GM21825 (cell line): ENCODE measurements at regions not wholly inside any gene's neighbourhood (a gene's known extent, or its start where the extent isn't known, plus 50 kb on each side); places are given as distances from the start of the nearest gene placed in this dataset.

ENCODE experiments used
- ATAC-seq: cut with Tn5 transposase; IDR thresholded peaks from one replicate; pipeline ENCODE4 v1.9.1; 2021; ENCODE audit warnings: mild to moderate bottlenecking, moderate library complexity; ENCODE audit not compliant: unreplicated experiment

DNA sequence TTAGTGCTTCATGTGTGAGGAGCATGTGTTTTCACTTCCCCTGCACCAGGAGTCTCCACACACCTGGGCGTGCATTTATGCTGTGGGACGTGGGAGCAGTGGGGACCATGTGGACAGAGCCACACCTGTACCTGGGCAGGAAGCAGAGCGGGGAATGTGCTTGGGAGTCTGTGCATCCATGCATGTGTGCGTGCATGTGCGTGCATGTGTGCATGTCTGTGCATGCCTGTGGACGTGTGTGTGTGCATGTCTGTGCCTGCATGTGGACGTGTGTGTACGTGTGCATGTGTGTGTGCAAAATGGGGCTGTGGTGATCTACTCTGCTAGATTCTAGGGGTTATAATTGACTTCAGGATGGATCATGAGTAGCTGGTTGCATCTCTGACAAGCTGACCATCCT, 224.0 kb upstream of the GMDS start:
- no peak for ATAC-seq

- ATAC-seq = no peak
Observed at GRCh38 chr6:2468601-2468955, 223.2 kb upstream of the GMDS start.

GRCh38 chr6:2467929-2468600, 222.7 kb upstream of the GMDS start:
- no peak for ATAC-seq

DNA sequence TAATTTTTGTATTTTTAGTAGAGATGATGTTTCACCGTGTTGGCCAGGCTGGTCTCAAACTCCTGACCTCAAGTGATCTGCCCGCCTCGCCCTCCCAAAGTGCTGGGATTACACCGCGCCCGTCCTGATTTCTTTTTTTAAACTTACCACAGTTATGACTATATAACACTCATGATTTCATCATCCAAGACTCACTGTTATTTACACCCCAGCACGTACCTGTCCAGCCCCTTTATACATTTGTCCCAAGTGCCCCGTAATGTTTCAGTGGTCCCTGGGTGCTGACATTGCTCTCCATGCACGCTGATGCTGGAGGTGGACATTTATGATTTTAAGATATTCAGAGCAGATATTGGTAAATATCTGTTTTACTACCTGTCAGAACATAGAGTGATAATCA, 219.9 kb upstream of the GMDS start:
- no peak for ATAC-seq

DNA sequence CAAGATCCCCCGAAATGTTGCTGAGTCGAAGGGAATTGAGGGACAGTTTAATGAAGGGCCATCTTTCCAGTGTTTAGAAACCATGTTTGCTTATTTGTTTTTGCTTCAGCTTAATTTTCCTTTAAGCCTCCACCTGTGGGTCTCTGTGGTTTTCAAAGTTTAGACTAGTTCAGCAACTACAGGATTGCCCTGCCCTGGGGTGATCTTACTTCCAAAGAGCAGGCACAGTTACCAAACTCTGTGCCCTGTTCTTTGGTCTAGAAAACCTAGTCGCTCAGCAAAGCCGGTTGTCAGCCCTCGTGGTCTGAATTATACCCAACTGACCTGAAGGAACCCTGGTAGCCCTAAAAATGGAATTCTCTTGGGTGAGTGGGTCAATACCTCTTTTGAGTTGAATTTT, 219.2 kb upstream of the GMDS start:
- no peak for ATAC-seq

DNA sequence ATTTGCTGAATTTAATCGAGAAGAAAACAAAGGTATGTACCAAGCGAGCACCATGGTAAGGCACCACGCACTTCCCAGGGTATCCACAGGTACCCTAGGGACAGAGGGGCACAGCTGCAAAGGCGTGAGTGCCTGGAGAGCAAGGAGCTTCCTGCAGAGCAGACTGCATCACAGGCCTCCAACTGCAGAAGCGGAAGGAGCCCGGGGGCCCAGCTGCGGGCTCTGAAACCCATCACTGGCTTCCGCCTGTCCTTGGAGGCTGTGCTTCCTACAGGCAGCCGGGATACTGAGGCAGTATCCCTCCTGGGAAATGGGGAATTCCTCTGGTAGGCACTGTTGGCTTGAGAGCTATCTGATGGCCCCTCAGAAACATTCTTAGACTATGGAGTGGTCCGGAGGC, 217.4 kb upstream of the GMDS start:
- ATAC-seq = no peak

GRCh38 chr6:2460216-2460745, 214.9 kb upstream of the GMDS start:
- ATAC-seq = no peak

DNA sequence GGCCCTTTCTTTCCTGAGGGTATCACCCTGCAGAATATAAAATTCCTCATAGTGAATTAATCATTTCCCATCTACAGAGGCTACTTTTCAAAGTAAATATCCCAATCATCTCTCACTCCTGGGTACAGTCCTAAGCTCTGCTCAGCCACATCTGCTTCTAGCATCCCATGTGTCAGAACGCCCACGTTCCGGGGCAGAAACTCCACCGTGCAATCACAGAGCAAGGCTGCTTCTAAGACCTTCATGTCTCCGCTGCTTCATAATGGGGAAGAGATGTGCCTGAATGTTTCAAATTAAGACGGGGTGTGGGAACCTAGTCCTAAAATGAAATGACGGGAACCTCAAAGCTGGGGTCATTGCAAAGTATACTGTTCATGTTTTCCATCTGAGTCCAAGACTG, 208.8 kb upstream of the GMDS start:
- ATAC-seq = no peak

DNA sequence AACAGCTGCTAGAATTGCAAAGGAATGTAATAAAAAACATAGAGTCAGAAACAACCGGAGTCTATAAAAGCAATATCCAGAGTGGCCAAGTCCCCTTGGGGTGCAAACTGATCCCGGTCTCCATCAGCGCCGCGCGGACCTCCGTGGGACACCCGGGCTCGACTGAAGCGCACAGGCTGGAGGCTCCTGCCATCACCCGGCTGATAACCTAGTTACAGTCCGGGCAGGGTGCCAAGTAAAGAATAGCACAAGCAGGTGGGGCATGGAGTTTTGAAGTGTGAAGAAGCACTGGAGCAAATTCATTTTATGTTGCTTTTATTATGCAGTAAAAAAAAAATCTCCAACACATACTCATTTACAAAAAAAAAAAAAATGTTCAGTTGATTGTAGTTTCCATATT, 205.1 kb upstream of the GMDS start:
- ATAC-seq = no peak

DNA sequence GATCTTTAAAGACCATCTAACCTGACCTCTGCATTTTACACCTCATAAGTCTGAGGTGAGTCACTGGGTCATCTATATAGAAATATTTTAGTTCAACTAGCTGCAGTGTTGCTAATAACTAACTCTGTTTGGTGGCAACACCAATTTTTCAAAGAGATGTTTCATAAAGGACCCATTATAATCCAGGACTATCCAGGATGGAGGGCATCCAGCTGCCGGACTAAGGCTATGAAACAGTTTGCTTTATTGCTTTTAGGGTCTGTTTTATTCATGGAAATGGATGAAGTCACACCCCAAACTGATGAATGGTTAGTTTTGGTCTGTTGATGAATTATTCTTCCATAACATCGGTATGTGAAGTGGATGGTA, 204.2 kb upstream of the GMDS start:
- no peak for ATAC-seq

- no peak for ATAC-seq
Observed at GRCh38 chr6:2448826-2449571, 203.6 kb upstream of the GMDS start.

- ATAC-seq = no peak
Observed at GRCh38 chr6:2447931-2448330, 202.5 kb upstream of the GMDS start.

- no peak for ATAC-seq
Observed at GRCh38 chr6:2447318-2447920, 202.0 kb upstream of the GMDS start.

DNA sequence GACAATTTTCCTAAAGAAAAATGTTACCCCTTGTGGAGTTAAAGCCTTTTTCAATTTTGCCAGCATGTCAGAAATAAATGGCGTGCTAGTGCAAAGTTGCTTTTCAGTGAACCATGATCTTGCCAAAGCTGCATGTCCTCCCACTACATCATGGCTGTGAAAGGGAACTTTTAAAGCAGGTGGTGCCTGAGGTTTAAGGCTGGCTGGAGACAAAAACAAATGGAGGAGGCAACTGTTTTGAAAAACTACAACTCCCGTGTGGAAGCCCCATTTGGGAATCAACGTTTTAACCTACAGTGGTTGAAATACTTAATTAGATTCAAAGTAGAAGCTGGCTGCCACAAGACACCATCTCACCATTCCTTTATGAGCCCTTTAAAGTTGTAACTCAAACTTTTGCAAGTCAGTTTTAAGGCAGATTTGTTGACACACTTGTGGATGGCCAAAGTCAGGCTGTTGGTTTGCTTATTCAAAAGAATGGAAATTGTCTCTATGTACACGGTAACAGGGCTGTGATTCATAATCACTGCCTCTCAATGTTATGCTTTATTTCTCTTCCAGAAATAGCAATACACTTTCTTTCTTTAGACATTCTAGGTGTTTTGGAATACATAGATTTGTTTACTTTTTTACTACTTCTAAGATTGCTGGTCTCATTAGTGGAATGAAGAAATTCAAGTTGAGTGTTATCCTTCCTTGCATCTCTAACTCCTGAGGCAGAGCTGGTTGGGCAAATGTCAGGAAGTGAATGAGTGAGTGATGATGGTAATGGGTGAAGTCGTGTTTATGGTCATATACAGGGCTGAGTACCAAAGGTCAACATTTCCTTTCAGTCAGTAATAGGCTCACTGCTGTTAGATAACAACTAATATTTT, 196.4 kb upstream of the GMDS start:
- ATAC-seq = no peak

DNA sequence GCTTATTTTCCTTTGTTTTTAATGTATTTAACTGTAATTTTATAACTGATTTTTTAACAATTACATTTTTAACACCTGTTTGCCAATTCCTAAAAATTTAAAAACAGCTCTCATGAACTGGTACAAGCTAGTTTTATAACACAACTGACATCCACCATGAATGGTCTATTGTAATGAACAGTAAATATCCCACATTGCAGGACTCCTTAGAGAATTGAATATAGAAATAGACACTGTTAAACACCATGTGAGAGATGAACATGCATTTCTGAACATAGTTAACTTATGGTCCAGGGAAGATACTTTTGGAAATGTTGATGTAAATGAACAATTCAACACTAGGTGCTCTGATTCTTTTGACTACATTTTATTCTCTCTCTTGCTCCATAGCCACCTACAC, 195.1 kb upstream of the GMDS start:
- no peak for ATAC-seq

- no peak for ATAC-seq
Observed at GRCh38 chr6:2439632-2440031, 194.2 kb upstream of the GMDS start.

GRCh38 chr6:2439082-2439481, 193.7 kb upstream of the GMDS start:
- ATAC-seq = no peak

DNA sequence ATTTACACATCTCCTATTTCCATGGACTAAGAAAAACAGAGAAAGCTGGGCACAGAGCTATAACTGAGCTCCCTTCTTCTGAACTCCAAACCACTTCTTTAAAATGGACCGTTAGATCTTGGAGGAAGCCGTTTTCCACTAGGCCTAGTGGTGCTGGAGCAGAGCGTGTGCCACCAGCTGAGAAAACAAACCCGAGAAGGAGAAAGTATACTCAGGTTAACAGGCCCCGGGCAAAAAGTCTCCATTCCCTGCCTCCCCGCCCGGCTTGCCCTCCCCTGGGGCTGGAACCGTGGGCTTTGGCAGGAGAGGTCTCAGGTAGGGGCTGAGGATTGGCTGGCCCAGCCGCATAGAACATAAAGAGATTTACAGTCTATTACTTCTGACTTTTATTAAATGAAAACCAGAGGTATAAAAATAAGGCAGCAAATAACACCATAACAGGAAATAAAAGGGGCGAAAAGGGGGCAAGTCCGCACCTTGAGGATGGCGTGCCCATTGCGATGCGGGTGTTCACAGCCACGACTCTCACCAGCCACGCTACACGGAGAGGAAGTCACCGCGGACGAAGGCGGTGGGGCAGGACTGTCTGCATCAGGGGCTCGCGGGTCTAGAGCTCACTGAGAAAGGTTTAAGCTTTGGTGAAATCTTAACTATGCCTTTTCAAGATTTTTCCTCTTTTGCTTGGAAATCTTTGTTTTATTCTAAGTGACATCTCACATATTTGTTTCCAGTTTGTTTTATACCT, 191.2 kb upstream of the GMDS start:
- no peak for ATAC-seq

GRCh38 chr6:2435323-2435722, 189.9 kb upstream of the GMDS start:
- no peak for ATAC-seq

DNA sequence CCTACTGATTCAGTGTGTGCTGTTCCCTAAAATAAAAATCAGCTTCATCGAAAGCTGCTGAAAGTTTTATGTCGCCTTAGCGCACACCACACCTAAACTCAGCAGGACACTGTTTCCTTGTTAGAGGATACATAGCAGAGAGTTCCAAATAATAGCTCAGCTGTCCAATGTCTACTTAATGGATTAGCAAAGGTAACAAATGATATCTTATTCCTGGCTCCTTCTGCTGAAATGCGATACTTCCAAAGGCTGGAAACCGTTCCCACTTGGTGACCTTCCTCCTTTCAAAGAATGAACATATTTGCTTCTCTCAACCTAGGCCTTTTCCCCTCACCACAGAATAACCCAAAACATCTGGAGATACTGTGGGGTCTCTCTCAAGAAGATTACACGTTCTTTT, 189.5 kb upstream of the GMDS start:
- ATAC-seq = no peak

DNA sequence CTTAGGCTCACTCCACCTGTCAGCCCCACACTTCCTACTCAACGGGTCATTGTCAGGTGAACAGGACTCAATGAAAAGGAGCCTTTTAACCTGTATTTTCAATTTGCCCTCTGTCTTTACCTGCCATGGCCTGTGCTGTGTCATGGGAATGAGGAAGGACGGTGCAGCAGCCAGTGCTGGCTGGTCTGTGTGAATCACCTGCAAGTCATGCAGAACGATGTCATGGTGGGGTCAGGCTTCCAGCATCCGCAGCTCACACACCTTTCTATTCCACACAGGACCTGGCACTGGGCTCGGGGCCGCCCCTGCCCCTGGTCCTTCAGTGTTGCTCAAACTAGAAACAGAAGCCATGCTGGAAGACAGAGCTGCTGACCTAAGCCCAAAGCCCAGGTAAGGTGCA, 188.7 kb upstream of the GMDS start:
- no peak for ATAC-seq
